ENCODE measurements at regions not wholly inside any gene's neighbourhood (a gene's known extent, or its start where the extent isn't known, plus 50 kb on each side); places are given as distances from the start of the nearest gene placed in this dataset.

GRCh38 chr6:147740916-147741315 is 232.4 kb downstream of the SAMD5 start:
- TF ChIP-seq CTCF (IDR thresholded peaks at IDR 0.05; ENCODE audit: insufficient read depth, low read length) (no peak), SPI1 (IDR thresholded peaks at IDR 0.05; ENCODE audit: borderline replicate concordance, low read depth) (no peak)

Data from HL-60 (cell line).